Spleen (tissue), 11 donors: ENCODE measurements at regions not wholly inside any gene's neighbourhood (a gene's known extent, or its start where the extent isn't known, plus 50 kb on each side); places are given as distances from the start of the nearest gene placed in this dataset.

Experiments
- DNase-seq: peaks from one replicate; pipeline ENCODE4 v3.0.0-alpha.2; 2020
- H3K27ac ChIP-seq, 8 donors: fragments of 200-600 bp; sonication (generic) in 7 of 8; 1 replicate in 4 of 8; 2 replicates in 4 of 8; pipeline versions ENCODE4 v1.5.0 to v1.8.0; 2016 to 2021; ENCODE audit warnings: inconsistent platforms in 4 of 8, mild to moderate bottlenecking in 4 of 8, moderate library complexity in 1 of 8
- H3K27me3 ChIP-seq, 7 donors: fragments of 200-600 bp; sonication (generic) in 6 of 7; replicated peaks in 1 of 7; 1 replicate in 4 of 7; 2 replicates in 3 of 7; pipeline versions ENCODE4 v1.5.0 to v1.8.0; 2016 to 2021; ENCODE audit warnings: inconsistent platforms in 3 of 7, mild to moderate bottlenecking in 1 of 7
- H3K36me3 ChIP-seq, 6 donors: fragments of 200-600 bp; sonication (generic) in 5 of 6; 1 replicate in 4 of 6; 2 replicates in 2 of 6; pipeline versions ENCODE4 v1.5.0 to v1.8.0; 2016 to 2021; ENCODE audit warnings: inconsistent platforms in 2 of 6
- H3K4me1 ChIP-seq, 6 donors: fragments of 200-600 bp; sonication (generic) in 5 of 6; 1 replicate in 3 of 6; 2 replicates in 3 of 6; pipeline versions ENCODE4 v1.5.0 to v1.8.0; 2016 to 2021; ENCODE audit warnings: inconsistent platforms in 3 of 6
- H3K4me3 ChIP-seq, 8 donors: fragments of 200-600 bp; sonication (generic) in 7 of 8; 1 replicate in 4 of 8; 2 replicates in 4 of 8; pipeline versions ENCODE4 v1.5.0 to v1.8.0; 2016 to 2021; ENCODE audit warnings: inconsistent platforms in 4 of 8, mild to moderate bottlenecking in 4 of 8, moderate library complexity in 2 of 8
- H3K9me3 ChIP-seq, 8 donors: fragments of 200-600 bp; sonication (generic) in 7 of 8; 1 replicate in 4 of 8; 2 replicates in 4 of 8; pipeline versions ENCODE4 v1.5.0 to v1.8.0; 2016 to 2021; ENCODE audit warnings: inconsistent platforms in 4 of 8
- POLR2A ChIP-seq, 3 donors: fragments of 450-650 bp; IDR thresholded peaks; one replicate each; pipeline ENCODE4 v1.5.1; 2017; ENCODE audit warnings: antibody characterized with exemption in 3 of 3, mild to moderate bottlenecking in 1 of 3
- POLR2AphosphoS5 ChIP-seq, 3 donors: sonication (generic); formaldehyde crosslinking; IDR thresholded peaks; one replicate each; pipeline ENCODE4 v1.5.1; 2017; ENCODE audit warnings: antibody characterized with exemption in 3 of 3
- WGBS, 5 donors: extraction: QIAGEN DNeasy Blood & Tissue Kit in 3 of 5; methylation state at CpG; one replicate each; pipeline versions ENCODE4 v1.1.5 to v1.1.7; 2013 to 2018; 5-methylcytosine and 5-hydroxymethylcytosine counted together
- intact Hi-C: fragments of 100-400 bp; cut with DNase I; formaldehyde crosslinking; loops from one replicate; pipeline ENCODE4 v1.15.0; 2023; ENCODE audit warnings: low total_unique reads
- TF ChIP-seq, protein P1 (sequence below), 11 experiments: fragments of 200-600 bp in 7 of 11; fragments of 450-650 bp in 4 of 11; sonication (generic) in 4 of 11; IDR thresholded peaks in 8 of 11; conservative IDR thresholded peaks in 3 of 11; 1 replicate in 7 of 11; 2 replicates in 4 of 11; pipeline versions ENCODE4 v1.4.0 to v1.8.0; 2016 to 2021; ENCODE audit warnings: antibody characterized with exemption in 11 of 11, inconsistent platforms in 4 of 11, mild to moderate bottlenecking in 1 of 11
- donor health status: healthy with polysubstance abuse.
- donor health status: DM: no; HTN: no; CAD: no; lungs with moderate emphysema.
- donor health status: DM: no; HTN: no; CAD: no.
- donor health status: Bipolar disorder and iron deficiency.
- donor health status: healthy.
- donor health status: DM: no; HTN: no; CAD: no.
- donor health status: DM: yes; HTN: yes; CAD: no.

DNA sequence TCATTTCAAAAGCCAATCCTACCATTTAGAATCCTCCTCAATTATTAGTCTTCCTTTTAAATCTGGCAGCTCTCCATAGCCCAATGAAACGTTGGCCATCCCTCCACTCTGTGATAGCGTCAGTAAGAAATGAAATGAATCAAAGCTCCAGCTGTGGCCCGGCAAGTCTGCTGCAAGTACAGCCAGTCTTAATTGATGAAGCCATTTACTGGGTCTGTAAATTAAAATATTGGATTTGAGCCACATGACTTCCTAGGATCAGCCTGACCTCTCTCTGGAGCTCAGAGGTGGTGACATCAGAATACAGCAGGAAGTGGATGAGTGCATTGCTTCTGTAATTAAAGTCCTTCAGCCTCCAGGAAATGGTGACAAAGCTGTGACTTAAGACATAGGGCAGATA lies 347.0 kb upstream of the LMCD1 start:
- intact Hi-C loops = no loop called here
- no peak for DNase-seq
- no peaks in the 10 kb centered on the region for H3K4me1 ChIP-seq
- no peaks in the 10 kb centered on the region for H3K36me3 ChIP-seq
- H3K27me3 ChIP-seq = no peaks in the 10 kb centered on the region
- H3K27ac ChIP-seq = no peak overlapping the region
- 68 to 83% (median 76%) methylated on average over 3 of the region's 3 CpGs for WGBS, 5 donors
- no peaks in the 10 kb centered on the region for H3K9me3 ChIP-seq
- no peak overlapping the region for H3K4me3 ChIP-seq
- TF ChIP-seq POLR2AphosphoS5 (IDR thresholded peaks at IDR 0.05) (no peak), POLR2A (IDR thresholded peaks at IDR 0.05) (no peak)
- TF ChIP-seq, protein P1, sequence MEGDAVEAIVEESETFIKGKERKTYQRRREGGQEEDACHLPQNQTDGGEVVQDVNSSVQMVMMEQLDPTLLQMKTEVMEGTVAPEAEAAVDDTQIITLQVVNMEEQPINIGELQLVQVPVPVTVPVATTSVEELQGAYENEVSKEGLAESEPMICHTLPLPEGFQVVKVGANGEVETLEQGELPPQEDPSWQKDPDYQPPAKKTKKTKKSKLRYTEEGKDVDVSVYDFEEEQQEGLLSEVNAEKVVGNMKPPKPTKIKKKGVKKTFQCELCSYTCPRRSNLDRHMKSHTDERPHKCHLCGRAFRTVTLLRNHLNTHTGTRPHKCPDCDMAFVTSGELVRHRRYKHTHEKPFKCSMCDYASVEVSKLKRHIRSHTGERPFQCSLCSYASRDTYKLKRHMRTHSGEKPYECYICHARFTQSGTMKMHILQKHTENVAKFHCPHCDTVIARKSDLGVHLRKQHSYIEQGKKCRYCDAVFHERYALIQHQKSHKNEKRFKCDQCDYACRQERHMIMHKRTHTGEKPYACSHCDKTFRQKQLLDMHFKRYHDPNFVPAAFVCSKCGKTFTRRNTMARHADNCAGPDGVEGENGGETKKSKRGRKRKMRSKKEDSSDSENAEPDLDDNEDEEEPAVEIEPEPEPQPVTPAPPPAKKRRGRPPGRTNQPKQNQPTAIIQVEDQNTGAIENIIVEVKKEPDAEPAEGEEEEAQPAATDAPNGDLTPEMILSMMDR (IDR thresholded peaks at IDR 0.05 in 8 of 11, conservative IDR thresholded peaks at IDR 0.05 in 3 of 11) = no peak

GRCh38 chr3:8156138-8156537 lies 345.5 kb upstream of the LMCD1 start:
- no peaks in the 10 kb centered on the region for H3K4me1 ChIP-seq
- H3K9me3 ChIP-seq = no peaks in the 10 kb centered on the region
- WGBS, 5 donors = 67 to 75% (median 73%) methylated on average over 6 of the region's 6 CpGs
- no peak overlapping the region for H3K4me3 ChIP-seq
- no peaks in the 10 kb centered on the region for H3K36me3 ChIP-seq
- no peak overlapping the region for H3K27ac ChIP-seq
- intact Hi-C loops = no loop called here
- TF ChIP-seq POLR2AphosphoS5 (IDR thresholded peaks at IDR 0.05) (no peak), POLR2A (IDR thresholded peaks at IDR 0.05) (no peak)
- TF ChIP-seq, protein P1 (IDR thresholded peaks at IDR 0.05 in 8 of 11, conservative IDR thresholded peaks at IDR 0.05 in 3 of 11) = no peak
- no peaks in the 10 kb centered on the region for H3K27me3 ChIP-seq
- no peak for DNase-seq

DNA sequence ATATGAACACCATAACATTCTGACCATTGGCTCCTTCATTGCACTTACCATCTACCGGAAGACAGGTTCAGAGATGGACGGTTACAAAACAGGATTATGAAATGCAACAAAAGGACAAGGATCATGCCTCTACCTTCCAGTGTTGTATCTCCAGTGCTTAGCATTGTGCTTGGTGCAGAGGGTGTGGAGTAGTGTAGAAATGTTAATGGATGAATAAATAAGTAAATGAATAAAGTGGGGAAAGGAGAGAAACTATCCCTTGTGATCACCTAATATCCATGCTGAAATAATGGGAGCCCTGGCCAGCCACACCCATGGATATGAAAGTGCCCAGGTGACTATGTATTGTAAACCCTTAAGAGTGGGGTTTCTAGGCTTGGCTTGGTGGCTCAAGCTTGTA lies 344.8 kb upstream of the LMCD1 start:
- Histone ChIP-seq H3K27me3 (no peaks in the 10 kb centered on the region), H3K4me3 (no peak overlapping the region), H3K27ac (no peak overlapping the region), H3K36me3 (no peaks in the 10 kb centered on the region), H3K9me3 (no peaks in the 10 kb centered on the region), H3K4me1 (no peaks in the 10 kb centered on the region)
- intact Hi-C loops = no loop called here
- TF ChIP-seq POLR2A (IDR thresholded peaks at IDR 0.05) (no peak), POLR2AphosphoS5 (IDR thresholded peaks at IDR 0.05) (no peak)
- TF ChIP-seq, protein P1 (IDR thresholded peaks at IDR 0.05 in 8 of 11, conservative IDR thresholded peaks at IDR 0.05 in 3 of 11) = no peak
- WGBS, 5 donors = 88 to 98% (median 96%) methylated on average over 2 of the region's 2 CpGs
- no peak for DNase-seq

DNA sequence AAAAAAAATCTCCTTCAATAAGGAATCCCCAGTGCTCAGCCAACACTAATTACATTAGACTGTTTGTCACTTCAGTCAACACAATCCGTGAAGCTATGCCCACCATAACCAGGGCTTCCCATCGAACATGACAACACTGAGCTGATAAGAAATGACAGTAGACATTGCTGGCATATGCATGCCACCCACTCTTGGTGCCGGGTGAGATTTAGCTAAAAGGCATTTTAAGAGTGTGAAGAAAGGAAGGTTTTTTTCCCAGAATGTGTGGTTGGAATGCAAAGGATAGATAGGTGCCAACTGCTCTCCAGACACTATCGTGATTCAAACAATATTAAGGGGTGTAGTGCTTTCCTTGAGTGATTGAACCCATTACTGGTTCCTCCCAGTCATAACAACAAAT lies 344.0 kb upstream of the LMCD1 start:
- Histone ChIP-seq H3K9me3 (no peaks in the 10 kb centered on the region), H3K36me3 (no peaks in the 10 kb centered on the region), H3K4me1 (no peaks in the 10 kb centered on the region), H3K27ac (no peak overlapping the region), H3K4me3 (no peak overlapping the region), H3K27me3 (no peaks in the 10 kb centered on the region)
- no peak for TF ChIP-seq POLR2A (IDR thresholded peaks at IDR 0.05)
- TF ChIP-seq, protein P1 (IDR thresholded peaks at IDR 0.05 in 8 of 11, conservative IDR thresholded peaks at IDR 0.05 in 3 of 11) = no peak
- intact Hi-C loops = no loop called here
- 75 to 92% (median 88%) methylated on average over 4 of the region's 4 CpGs for WGBS, 5 donors
- DNase-seq = no peak
